ENCODE measurements at regions not wholly inside any gene's neighbourhood (a gene's known extent, or its start where the extent isn't known, plus 50 kb on each side); places are given as distances from the start of the nearest gene placed in this dataset.

DNA sequence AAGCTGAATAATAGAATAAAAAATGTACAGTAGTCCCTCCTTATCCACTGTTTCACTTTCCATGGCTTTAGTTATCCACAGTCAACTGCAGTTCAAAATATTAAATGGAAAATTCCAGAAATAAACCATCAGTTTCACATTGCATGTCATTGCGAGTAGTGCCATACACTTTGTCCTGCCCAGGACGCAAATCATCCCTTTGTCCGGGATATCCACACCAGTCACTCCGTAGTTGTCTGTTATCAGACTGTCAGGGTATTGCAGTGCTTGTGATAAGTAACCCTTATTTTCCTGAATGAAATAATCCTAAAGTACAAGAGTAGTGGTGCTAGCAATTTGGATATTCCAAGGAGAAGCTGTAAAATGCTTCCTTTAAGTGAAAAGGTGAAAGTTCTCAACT lies 271.3 kb downstream of the DKK2 start:
- no peak for ATAC-seq
- Histone ChIP-seq H3K9me3 (replicated peaks; ENCODE audit: control insufficient read depth, insufficient read depth, low read depth, low read length) (no peaks in the 10 kb centered on the region), H3K79me2 (ENCODE audit: control insufficient read depth, insufficient read depth, low read length) (no peaks in the 10 kb centered on the region), H3K4me2 (ENCODE audit: insufficient read depth, low read length) (no peak overlapping the region), H3K9me1 (ENCODE audit: control insufficient read depth, insufficient read depth, low read length) (no peaks in the 10 kb centered on the region), H3K27me3 (ENCODE audit: control insufficient read depth in 2 of 2, insufficient read depth in 2 of 2, low read length in 2 of 2) (no peaks in the 10 kb centered on the region), H3K36me3 (ENCODE audit: control insufficient read depth, insufficient read depth, low read length) (no peaks in the 10 kb centered on the region), H3K27ac (ENCODE audit: extremely low read depth, low read depth, low read length) (no peak overlapping the region), H3K9ac (ENCODE audit: insufficient read depth in 1 of 2, low read depth in 2 of 2, low read length in 2 of 2) (no peak overlapping the region), H3K4me1 (replicated peaks in 1 of 2; ENCODE audit: control insufficient read depth in 2 of 2, insufficient read depth in 2 of 2, low read length in 2 of 2) (no peaks in the 10 kb centered on the region), H4K20me1 (replicated peaks; ENCODE audit: control insufficient read depth, insufficient read depth, low read length) (no peaks in the 10 kb centered on the region), H2AFZ (ENCODE audit: low read depth, low read length) (no peak overlapping the region), H3K4me3 (no peak overlapping the region)
- no peak for DNase-seq (ENCODE audit: extremely low read depth in 1 of 4, low spot score in 3 of 4)
- WGBS (ENCODE audit: insufficient coverage, low coverage, missing lambda C conversion rate), result 0% methylated on average over 4 of the region's 4 CpGs
- in situ Hi-C loops (cut with MboI) (no loop called here), intact Hi-C loops (cut with micrococcal nuclease) (no loop called here)
- FAIRE-seq, result no peak
- CTCF ChIA-PET (ENCODE audit: low intra/inter-chr PET ratio), result no interaction called here
- no TSS peak for BruUV-seq (replicated peaks)
- POLR2A ChIA-PET, result no interaction called here
- no peak for TF ChIP-seq NR1H2 (CRISPR knock-in tag; IDR thresholded peaks at IDR 0.05)
- TF ChIP-seq CC2D1A (IDR thresholded peaks at IDR 0.05), result no peak
- no peak for TF ChIP-seq RAD21 (CRISPR knock-in tag; conservative IDR thresholded peaks at IDR 0.05 in 1 of 2, IDR thresholded peaks at IDR 0.05 in 1 of 2)
- TF ChIP-seq ZNF507 (tag; conservative IDR thresholded peaks at IDR 0.05), result no peak
- no peak for TF ChIP-seq ZNF253 (CRISPR knock-in tag; conservative IDR thresholded peaks at IDR 0.05)
- TF ChIP-seq ZBTB12 (CRISPR knock-in tag; IDR thresholded peaks at IDR 0.05), result no peak
- TF ChIP-seq ZNF75A (CRISPR knock-in tag; IDR thresholded peaks at IDR 0.05), result no peak
- no peak for TF ChIP-seq HCFC1 (IDR thresholded peaks at IDR 0.05; ENCODE audit: low read depth, low read length)
- TF ChIP-seq, protein P1, sequence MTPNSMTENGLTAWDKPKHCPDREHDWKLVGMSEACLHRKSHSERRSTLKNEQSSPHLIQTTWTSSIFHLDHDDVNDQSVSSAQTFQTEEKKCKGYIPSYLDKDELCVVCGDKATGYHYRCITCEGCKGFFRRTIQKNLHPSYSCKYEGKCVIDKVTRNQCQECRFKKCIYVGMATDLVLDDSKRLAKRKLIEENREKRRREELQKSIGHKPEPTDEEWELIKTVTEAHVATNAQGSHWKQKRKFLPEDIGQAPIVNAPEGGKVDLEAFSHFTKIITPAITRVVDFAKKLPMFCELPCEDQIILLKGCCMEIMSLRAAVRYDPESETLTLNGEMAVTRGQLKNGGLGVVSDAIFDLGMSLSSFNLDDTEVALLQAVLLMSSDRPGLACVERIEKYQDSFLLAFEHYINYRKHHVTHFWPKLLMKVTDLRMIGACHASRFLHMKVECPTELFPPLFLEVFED (CRISPR knock-in tag; conservative IDR thresholded peaks at IDR 0.05), result no peak
- no peak for TF ChIP-seq MTF1 (CRISPR knock-in tag; IDR thresholded peaks at IDR 0.05; ENCODE audit: borderline replicate concordance)
- TF ChIP-seq TAF1 (IDR thresholded peaks at IDR 0.05; ENCODE audit: control insufficient read depth, extremely low read depth, insufficient read depth, low read length, severe bottlenecking), result no peak
- no peak for TF ChIP-seq TAF9B (IDR thresholded peaks at IDR 0.05; ENCODE audit: partially characterized antibody)
- no peak for TF ChIP-seq UBTF (IDR thresholded peaks at IDR 0.05; ENCODE audit: borderline replicate concordance in 1 of 2, low read depth in 2 of 2, low read length in 2 of 2)
- no peak for TF ChIP-seq WHSC1 (IDR thresholded peaks at IDR 0.05; ENCODE audit: low read length)
- no peak for TF ChIP-seq KDM1A (IDR thresholded peaks at IDR 0.05)
